Aorta (tissue), 5 donors: ENCODE measurements at regions not wholly inside any gene's neighbourhood (a gene's known extent, or its start where the extent isn't known, plus 50 kb on each side); places are given as distances from the start of the nearest gene placed in this dataset.
"Not testable (repeated sequence)": the region's sequence is repeated elsewhere in the genome, so short reads cannot be mapped to it uniquely, and the experiment has no call there.

ENCODE experiments used
- ATAC-seq: fragments of 200-7000 bp; cut with Tn5 transposase; one replicate; pipeline ENCODE4 v1.9.1; 2022; ENCODE audit warnings: moderate library complexity; ENCODE audit not compliant: low FRiP score
- DNase-seq, 2 donors: peaks; one replicate each; pipeline ENCODE4 v3.0.0-alpha.2; 2020
- H3K27ac ChIP-seq, 2 donors: one replicate each; pipeline ENCODE4 v1.5.1; 2013; ENCODE audit warnings: low read length in 2 of 2, mild to moderate bottlenecking in 2 of 2, moderate library complexity in 2 of 2, control low read depth in 1 of 2, inconsistent platforms in 1 of 2, low read depth in 1 of 2
- H3K27me3 ChIP-seq, 2 donors: one replicate each; pipeline ENCODE4 v1.6.1; 2013; ENCODE audit warnings: control low read depth in 1 of 2, low read length in 1 of 2, mild to moderate bottlenecking in 1 of 2, moderate library complexity in 1 of 2; ENCODE audit not compliant: insufficient read depth in 2 of 2, control insufficient read depth in 1 of 2
- H3K36me3 ChIP-seq, 2 donors: one replicate each; pipeline ENCODE4 v1.6.1; 2013; ENCODE audit warnings: control low read depth in 1 of 2, low read length in 1 of 2, mild to moderate bottlenecking in 1 of 2; ENCODE audit not compliant: insufficient read depth in 2 of 2, control insufficient read depth in 1 of 2
- H3K4me1 ChIP-seq, 2 donors: one replicate each; pipeline ENCODE4 v1.6.1; 2013; ENCODE audit warnings: low read length in 2 of 2, control low read depth in 1 of 2, mild to moderate bottlenecking in 1 of 2, moderate library complexity in 1 of 2; ENCODE audit not compliant: insufficient read depth in 2 of 2, control insufficient read depth in 1 of 2
- H3K4me3 ChIP-seq, 2 donors: one replicate each; pipeline ENCODE4 v1.5.1; 2013; ENCODE audit warnings: low read length in 2 of 2, control low read depth in 1 of 2, mild to moderate bottlenecking in 1 of 2
- H3K9me3 ChIP-seq: one replicate; pipeline ENCODE4 v1.6.1; 2013; ENCODE audit warnings: mild to moderate bottlenecking, low read length; ENCODE audit not compliant: control insufficient read depth
- WGBS, 2 donors: extraction: QIAGEN DNeasy Blood & Tissue Kit; methylation state at CpG; one replicate each; pipeline ENCODE4 v1.1.7; 2013; 5-methylcytosine and 5-hydroxymethylcytosine counted together
- intact Hi-C, 2 donors: fragments of 100-400 bp; cut with DNase I; formaldehyde crosslinking; loops; one replicate each; pipeline versions ENCODE4 v1.14.2 to v1.15.0; 2022
- donor health status: healthy with polysubstance abuse.
- donor health status: Bipolar disorder and iron deficiency.
- donor health status: DM: no; HTN: no; CAD: no.
- donor health status: DM: no; HTN: no; CAD: no.
- donor health status: DM: yes; HTN: yes; CAD: no.

DNA sequence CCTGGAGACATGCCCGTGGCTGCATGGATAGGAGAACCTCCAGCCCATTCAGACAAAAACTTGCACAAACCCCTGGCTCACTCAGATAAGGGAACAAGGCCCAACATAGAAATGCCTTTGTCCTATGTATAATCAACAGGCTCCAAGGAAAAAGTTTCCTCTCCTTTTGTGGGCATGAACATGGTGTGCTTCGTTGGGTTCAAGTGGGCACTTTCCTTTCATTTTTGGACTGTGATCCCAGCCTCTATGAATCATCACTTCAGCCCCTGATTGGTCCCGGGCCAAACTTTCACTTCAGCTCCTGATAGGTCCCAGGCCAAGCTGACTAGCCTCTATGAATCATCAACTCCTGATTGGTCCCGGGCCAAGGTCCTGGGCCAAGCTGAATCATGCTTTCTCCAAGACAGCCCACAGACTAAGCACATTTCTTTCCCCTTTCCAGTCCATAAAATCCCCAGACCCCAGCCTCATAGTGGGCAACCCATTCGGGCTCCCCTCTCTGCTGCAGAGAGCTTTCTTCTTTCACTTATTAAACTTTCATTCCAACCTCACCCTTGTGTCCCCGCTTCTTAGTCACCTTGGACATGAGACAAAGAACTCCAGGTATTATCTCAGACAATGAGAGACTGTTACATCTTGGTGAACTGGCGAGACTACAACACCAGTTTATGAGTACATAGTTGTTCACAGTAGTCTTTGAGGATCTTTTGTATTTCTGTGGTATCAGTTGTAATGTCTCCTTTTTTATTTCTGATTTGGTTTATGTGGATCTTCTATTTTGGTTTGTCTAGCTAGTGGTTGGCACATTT is 146.7 kb downstream of the SPIN4 start:
- intact Hi-C loops, H3K9me3 ChIP-seq: not testable (repeated sequence)
- no CpG with 5 or more reads among the region's 7 CpGs for WGBS, 2 donors

GRCh38 chrX:63201987-63202386 is 149.1 kb downstream of the SPIN4 start:
- intact Hi-C loops, result not testable (repeated sequence)

More for the DNA sequence above, 146.7 kb downstream of the SPIN4 start:
- not testable (repeated sequence) for H3K4me1 ChIP-seq, H3K27me3 ChIP-seq, H3K36me3 ChIP-seq, H3K4me3 ChIP-seq, DNase-seq, H3K27ac ChIP-seq
- peak; percentile 87 for ATAC-seq

GRCh38 chrX:63198693-63199092 is 152.4 kb downstream of the SPIN4 start:
- H3K4me3 ChIP-seq, ATAC-seq, H3K9me3 ChIP-seq, H3K27me3 ChIP-seq, H3K36me3 ChIP-seq, H3K4me1 ChIP-seq, H3K27ac ChIP-seq, intact Hi-C loops, DNase-seq: not testable (repeated sequence)
- WGBS, 2 donors, result no CpG with 5 or more reads among the region's 3 CpGs

More at GRCh38 chrX:63201987-63202386, 149.1 kb downstream of the SPIN4 start:
- H3K4me1 ChIP-seq, H3K27ac ChIP-seq, H3K27me3 ChIP-seq, H3K9me3 ChIP-seq, DNase-seq, H3K36me3 ChIP-seq, H3K4me3 ChIP-seq: not testable (repeated sequence)
- ATAC-seq, result peak; percentile 19
- WGBS, 2 donors, result no CpG with 5 or more reads among the region's 4 CpGs

GRCh38 chrX:63192366-63193041 is 158.6 kb downstream of the SPIN4 start:
- H3K9me3 ChIP-seq, H3K27ac ChIP-seq, H3K4me1 ChIP-seq, H3K36me3 ChIP-seq, H3K4me3 ChIP-seq, intact Hi-C loops, H3K27me3 ChIP-seq, ATAC-seq: not testable (repeated sequence)
- peak; percentile 39 to 58 for DNase-seq
- WGBS, 2 donors, result 92% methylated on average over 29 of the region's 29 CpGs

- ATAC-seq (no peak), DNase-seq (peak in 1 of 2 donors; percentile 0)
- no peak overlapping the region for H3K4me3 ChIP-seq
- H3K9me3 ChIP-seq, result no peaks in the 10 kb centered on the region
- no peaks in the 10 kb centered on the region for H3K4me1 ChIP-seq
- H3K36me3 ChIP-seq, result no peaks in the 10 kb centered on the region
- 48 to 57% methylated on average over 1 of the region's 1 CpG for WGBS, 2 donors
- no peak overlapping the region for H3K27ac ChIP-seq
- intact Hi-C loops, result no loop called here
- H3K27me3 ChIP-seq, result no peaks in the 10 kb centered on the region
Measured at GRCh38 chrX:63186137-63186536, 165.0 kb downstream of the SPIN4 start.

DNA sequence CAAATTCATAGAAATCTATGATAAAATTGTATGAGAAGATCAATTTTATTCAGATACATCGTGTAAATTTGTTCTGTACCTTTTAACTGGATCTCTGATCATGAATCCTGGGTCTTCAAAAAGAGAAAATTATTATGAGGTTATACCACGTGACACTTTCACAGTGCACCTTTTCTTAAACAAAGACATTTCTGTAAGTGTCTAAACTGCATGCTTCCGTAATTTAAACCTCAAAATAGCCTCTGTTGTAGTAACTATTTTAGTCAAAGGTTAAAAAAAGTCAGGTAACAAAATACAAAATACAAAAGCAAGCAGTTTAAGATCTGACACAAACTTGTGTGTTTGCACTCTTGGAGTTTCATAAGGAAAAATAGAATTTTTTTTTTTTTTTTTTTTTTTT is 171.3 kb downstream of the SPIN4 start:
- H3K4me1 ChIP-seq, ATAC-seq, intact Hi-C loops, H3K9me3 ChIP-seq, DNase-seq, H3K27ac ChIP-seq, H3K36me3 ChIP-seq, H3K4me3 ChIP-seq, H3K27me3 ChIP-seq: not testable (repeated sequence)
- no CpG with 5 or more reads among the region's 3 CpGs for WGBS, 2 donors

DNA sequence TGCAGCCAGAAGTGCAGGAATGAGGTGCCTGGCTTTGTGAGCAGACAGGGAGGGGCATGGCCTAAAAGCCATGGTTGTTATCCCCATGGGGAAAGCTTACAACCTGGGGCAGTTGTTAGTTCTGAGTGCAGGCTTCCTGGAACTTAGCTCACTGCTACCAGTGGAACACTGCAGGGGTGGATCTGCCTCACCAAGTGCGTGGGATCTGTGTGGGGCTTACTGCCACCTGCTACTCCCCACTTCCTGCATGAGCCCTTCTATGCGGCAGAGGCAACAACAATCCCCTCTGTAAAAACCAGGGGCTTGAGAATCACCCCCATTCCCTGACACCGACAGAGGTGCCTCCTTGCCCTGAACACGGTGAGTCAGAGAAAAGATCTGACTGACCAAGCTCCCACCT is 174.6 kb downstream of the SPIN4 start:
- WGBS, 2 donors, result no CpG with 5 or more reads among the region's 4 CpGs
- H3K4me1 ChIP-seq, H3K9me3 ChIP-seq, ATAC-seq, H3K36me3 ChIP-seq, DNase-seq, H3K27ac ChIP-seq, H3K4me3 ChIP-seq, intact Hi-C loops, H3K27me3 ChIP-seq: not testable (repeated sequence)

DNA sequence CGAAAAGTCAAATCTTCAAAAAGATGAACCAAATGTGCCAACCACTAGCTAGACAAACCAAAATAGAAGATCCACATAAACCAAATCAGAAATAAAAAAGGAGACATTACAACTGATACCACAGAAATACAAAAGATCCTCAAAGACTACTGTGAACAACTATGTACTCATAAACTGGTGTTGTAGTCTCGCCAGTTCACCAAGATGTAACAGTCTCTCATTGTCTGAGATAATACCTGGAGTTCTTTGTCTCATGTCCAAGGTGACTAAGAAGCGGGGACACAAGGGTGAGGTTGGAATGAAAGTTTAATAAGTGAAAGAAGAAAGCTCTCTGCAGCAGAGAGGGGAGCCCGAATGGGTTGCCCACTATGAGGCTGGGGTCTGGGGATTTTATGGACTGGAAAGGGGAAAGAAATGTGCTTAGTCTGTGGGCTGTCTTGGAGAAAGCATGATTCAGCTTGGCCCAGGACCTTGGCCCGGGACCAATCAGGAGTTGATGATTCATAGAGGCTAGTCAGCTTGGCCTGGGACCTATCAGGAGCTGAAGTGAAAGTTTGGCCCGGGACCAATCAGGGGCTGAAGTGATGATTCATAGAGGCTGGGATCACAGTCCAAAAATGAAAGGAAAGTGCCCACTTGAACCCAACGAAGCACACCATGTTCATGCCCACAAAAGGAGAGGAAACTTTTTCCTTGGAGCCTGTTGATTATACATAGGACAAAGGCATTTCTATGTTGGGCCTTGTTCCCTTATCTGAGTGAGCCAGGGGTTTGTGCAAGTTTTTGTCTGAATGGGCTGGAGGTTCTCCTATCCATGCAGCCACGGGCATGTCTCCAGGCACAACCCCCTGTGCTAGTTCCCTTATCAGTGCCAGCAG is 177.1 kb downstream of the SPIN4 start:
- H3K36me3 ChIP-seq, H3K9me3 ChIP-seq, DNase-seq, intact Hi-C loops, H3K4me1 ChIP-seq, H3K4me3 ChIP-seq, H3K27ac ChIP-seq, H3K27me3 ChIP-seq: not testable (repeated sequence)
- no CpG with 5 or more reads among the region's 8 CpGs for WGBS, 2 donors
- ATAC-seq, result peak; percentile 88
